CD4-positive, CD25-positive, alpha-beta regulatory T cell (primary cell): ENCODE measurements at regions not wholly inside any gene's neighbourhood (a gene's known extent, or its start where the extent isn't known, plus 50 kb on each side); places are given as distances from the start of the nearest gene placed in this dataset.

ENCODE experiments used
- ATAC-seq, 2 donors: fragments of 150-1000 bp; cut with Tn5 transposase; one replicate each; pipeline ENCODE4 v1.10.0; 2021; ENCODE audit warnings: low read depth in 2 of 2, moderate number of reproducible peaks in 2 of 2, moderate library complexity in 1 of 2
- DNase-seq, 3 donors: peaks; one replicate each; pipeline versions ENCODE4 v3.0.0 to v3.0.0-alpha.2; 2012 to 2022; ENCODE audit warnings: mixed read lengths in 1 of 3
- H3K27ac ChIP-seq: one replicate; pipeline ENCODE4 v1.7.0; 2013; ENCODE audit warnings: mild to moderate bottlenecking, low read length; ENCODE audit not compliant: insufficient read depth, poor library complexity, severe bottlenecking
- H3K27me3 ChIP-seq: one replicate; pipeline ENCODE4 v1.7.0; 2013; ENCODE audit warnings: low read length; ENCODE audit not compliant: control insufficient read depth, insufficient read depth
- H3K36me3 ChIP-seq: one replicate; pipeline ENCODE4 v1.7.0; 2013; ENCODE audit warnings: mild to moderate bottlenecking, low read length, moderate library complexity; ENCODE audit not compliant: control insufficient read depth, insufficient read depth
- H3K4me1 ChIP-seq: 2 replicates; pipeline ENCODE4 v1.7.0; 2013; ENCODE audit warnings: mild to moderate bottlenecking, low read length; ENCODE audit not compliant: insufficient read depth, control insufficient read depth, poor library complexity, severe bottlenecking
- H3K4me3 ChIP-seq: one replicate; pipeline ENCODE4 v1.7.0; 2013; ENCODE audit warnings: low read depth, mild to moderate bottlenecking, low read length, moderate library complexity
- H3K9me3 ChIP-seq, 2 experiments: 1 replicate in 1 of 2; 2 replicates in 1 of 2; pipeline ENCODE4 v1.7.0; 2013; ENCODE audit warnings: low read length in 2 of 2, mild to moderate bottlenecking in 1 of 2, moderate library complexity in 1 of 2; ENCODE audit not compliant: control insufficient read depth in 2 of 2
- H3K27ac Mint-ChIP-seq, 3 donors: one replicate each; pipeline ENCODE4 v1.8.0; 2020 to 2022; ENCODE audit warnings: mild to moderate bottlenecking in 3 of 3, mixed read lengths in 3 of 3, moderate library complexity in 2 of 3
- H3K27me3 Mint-ChIP-seq: one replicate; pipeline ENCODE4 v1.8.0; 2022; ENCODE audit warnings: mild to moderate bottlenecking, mixed read lengths
- H3K36me3 Mint-ChIP-seq: one replicate; pipeline ENCODE4 v1.8.0; 2020; ENCODE audit warnings: mixed read lengths
- H3K4me1 Mint-ChIP-seq, 4 donors: one replicate each; pipeline ENCODE4 v1.8.0; 2020 to 2022; ENCODE audit warnings: mixed read lengths in 4 of 4, mild to moderate bottlenecking in 1 of 4
- H3K4me3 Mint-ChIP-seq, 4 donors: one replicate each; pipeline ENCODE4 v1.8.0; 2020 to 2022; ENCODE audit warnings: mild to moderate bottlenecking in 4 of 4, mixed read lengths in 4 of 4, moderate library complexity in 3 of 4
- H3K9me3 Mint-ChIP-seq, 7 donors: one replicate each; pipeline ENCODE4 v1.8.0; 2020 to 2022; ENCODE audit warnings: mixed read lengths in 7 of 7, mild to moderate bottlenecking in 3 of 7, moderate library complexity in 2 of 7

GRCh38 chr3:144407335-144407734 lies 435.7 kb downstream of the DIPK2A start:
- Mint-ChIP-seq H3K27ac (no peak overlapping the region), H3K36me3 (no peaks in the 10 kb centered on the region), H3K9me3 (peaks cover 0 to 14% (median 7%) of the 10 kb centered on the region in 7 donors), H3K27me3 (no peaks in the 10 kb centered on the region), H3K4me3 (no peak overlapping the region), H3K4me1 (no peaks in the 10 kb centered on the region)
- no peak for DNase-seq
- Histone ChIP-seq H3K9me3 (no peaks in the 10 kb centered on the region), H3K4me1 (no peaks in the 10 kb centered on the region), H3K27ac (no peak overlapping the region), H3K27me3 (no peaks in the 10 kb centered on the region), H3K36me3 (no peaks in the 10 kb centered on the region), H3K4me3 (no peak overlapping the region)
- no peak for ATAC-seq

DNA sequence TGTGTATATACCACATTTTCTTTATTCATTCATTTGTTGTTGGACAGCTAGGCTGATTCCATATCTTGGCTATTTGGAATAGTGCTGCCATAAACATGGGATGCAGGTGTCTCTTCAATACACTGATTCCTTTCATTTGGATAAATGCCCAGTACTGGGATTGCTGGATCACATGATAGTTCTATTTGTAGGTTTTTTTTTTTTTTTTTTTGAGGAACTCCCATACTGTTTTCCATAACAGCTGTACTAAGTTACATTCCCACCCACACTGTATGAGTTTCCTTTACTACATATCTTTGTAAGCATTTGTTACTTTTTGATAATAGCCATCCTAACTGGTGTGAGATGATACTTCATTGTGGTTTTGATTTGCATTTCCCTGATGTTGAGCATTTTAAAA lies 437.7 kb downstream of the DIPK2A start:
- H3K27me3 ChIP-seq, result no peaks in the 10 kb centered on the region
- no peak overlapping the region for H3K4me3 Mint-ChIP-seq
- no peak for ATAC-seq
- no peaks in the 10 kb centered on the region for H3K36me3 Mint-ChIP-seq
- no peaks in the 10 kb centered on the region for H3K4me1 Mint-ChIP-seq
- H3K27ac ChIP-seq, result no peak overlapping the region
- no peak for DNase-seq
- no peak overlapping the region for H3K4me3 ChIP-seq
- H3K27ac Mint-ChIP-seq, result no peak overlapping the region
- H3K9me3 Mint-ChIP-seq, result peaks cover 0 to 8% (median 2%) of the 10 kb centered on the region in 7 donors
- no peaks in the 10 kb centered on the region for H3K36me3 ChIP-seq
- no peaks in the 10 kb centered on the region for H3K4me1 ChIP-seq
- no peaks in the 10 kb centered on the region for H3K27me3 Mint-ChIP-seq
- no peaks in the 10 kb centered on the region for H3K9me3 ChIP-seq

DNA sequence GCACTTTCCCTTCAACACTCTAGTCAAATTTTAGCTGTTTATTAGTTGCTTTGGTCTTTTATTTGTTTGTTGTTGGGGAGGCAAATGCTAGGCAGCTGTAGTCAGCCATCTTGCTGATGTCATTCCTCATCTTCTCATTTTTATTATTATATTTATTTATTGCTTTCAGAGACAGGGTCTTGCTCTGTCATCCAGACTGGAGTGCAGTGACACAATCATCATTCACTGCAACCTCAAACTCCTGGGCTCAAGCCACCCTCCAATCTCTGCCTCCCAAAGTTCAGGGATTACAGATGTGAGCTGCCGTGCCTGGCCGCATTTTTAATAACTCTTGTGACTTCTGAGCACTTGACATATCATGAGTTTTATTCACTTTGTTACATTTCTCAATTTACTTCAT lies 441.4 kb downstream of the DIPK2A start:
- no peak overlapping the region for H3K4me3 Mint-ChIP-seq
- no peak overlapping the region for H3K27ac Mint-ChIP-seq
- DNase-seq, result no peak
- Histone ChIP-seq H3K27ac (no peak overlapping the region), H3K36me3 (no peaks in the 10 kb centered on the region), H3K4me3 (no peak overlapping the region), H3K9me3 (no peaks in the 10 kb centered on the region), H3K27me3 (no peaks in the 10 kb centered on the region), H3K4me1 (no peaks in the 10 kb centered on the region)
- H3K27me3 Mint-ChIP-seq, result no peaks in the 10 kb centered on the region
- peaks cover 2 to 8% (median 6%) of the 10 kb centered on the region in 7 donors for H3K9me3 Mint-ChIP-seq
- no peaks in the 10 kb centered on the region for H3K36me3 Mint-ChIP-seq
- ATAC-seq, result no peak
- no peaks in the 10 kb centered on the region for H3K4me1 Mint-ChIP-seq

GRCh38 chr3:144415492-144415891 lies 443.9 kb downstream of the DIPK2A start:
- Mint-ChIP-seq H3K9me3 (peaks cover 2 to 7% (median 6%) of the 10 kb centered on the region in 7 donors), H3K4me1 (no peaks in the 10 kb centered on the region), H3K36me3 (no peaks in the 10 kb centered on the region), H3K27ac (no peak overlapping the region), H3K27me3 (no peaks in the 10 kb centered on the region), H3K4me3 (no peak overlapping the region)
- H3K4me1 ChIP-seq, result no peaks in the 10 kb centered on the region
- H3K9me3 ChIP-seq, result no peaks in the 10 kb centered on the region
- H3K4me3 ChIP-seq, result no peak overlapping the region
- DNase-seq, result no peak
- H3K27ac ChIP-seq, result no peak overlapping the region
- H3K36me3 ChIP-seq, result no peaks in the 10 kb centered on the region
- ATAC-seq, result no peak
- H3K27me3 ChIP-seq, result no peaks in the 10 kb centered on the region

GRCh38 chr3:144424606-144425005 lies 453.0 kb downstream of the DIPK2A start:
- no peak overlapping the region for H3K27ac Mint-ChIP-seq
- Histone ChIP-seq H3K36me3 (no peaks in the 10 kb centered on the region), H3K4me1 (no peaks in the 10 kb centered on the region), H3K27ac (no peak overlapping the region), H3K9me3 (no peaks in the 10 kb centered on the region), H3K27me3 (no peaks in the 10 kb centered on the region), H3K4me3 (no peak overlapping the region)
- no peak for DNase-seq
- H3K27me3 Mint-ChIP-seq, result no peaks in the 10 kb centered on the region
- ATAC-seq, result no peak
- H3K4me1 Mint-ChIP-seq, result no peaks in the 10 kb centered on the region
- H3K36me3 Mint-ChIP-seq, result no peaks in the 10 kb centered on the region
- H3K4me3 Mint-ChIP-seq, result no peak overlapping the region
- H3K9me3 Mint-ChIP-seq, result peaks cover 0 to 5% (median 2%) of the 10 kb centered on the region in 7 donors

GRCh38 chr3:144426366-144426765 lies 454.7 kb downstream of the DIPK2A start:
- H3K9me3 Mint-ChIP-seq, result peaks cover 0 to 5% (median 2%) of the 10 kb centered on the region in 7 donors
- DNase-seq (no peak), ATAC-seq (no peak)
- H3K27ac Mint-ChIP-seq, result no peak overlapping the region
- Histone ChIP-seq H3K27me3 (no peaks in the 10 kb centered on the region), H3K4me3 (no peak overlapping the region), H3K36me3 (no peaks in the 10 kb centered on the region), H3K27ac (no peak overlapping the region), H3K9me3 (no peaks in the 10 kb centered on the region), H3K4me1 (no peaks in the 10 kb centered on the region)
- H3K27me3 Mint-ChIP-seq, result no peaks in the 10 kb centered on the region
- no peaks in the 10 kb centered on the region for H3K4me1 Mint-ChIP-seq
- H3K4me3 Mint-ChIP-seq, result no peak overlapping the region
- no peaks in the 10 kb centered on the region for H3K36me3 Mint-ChIP-seq

DNA sequence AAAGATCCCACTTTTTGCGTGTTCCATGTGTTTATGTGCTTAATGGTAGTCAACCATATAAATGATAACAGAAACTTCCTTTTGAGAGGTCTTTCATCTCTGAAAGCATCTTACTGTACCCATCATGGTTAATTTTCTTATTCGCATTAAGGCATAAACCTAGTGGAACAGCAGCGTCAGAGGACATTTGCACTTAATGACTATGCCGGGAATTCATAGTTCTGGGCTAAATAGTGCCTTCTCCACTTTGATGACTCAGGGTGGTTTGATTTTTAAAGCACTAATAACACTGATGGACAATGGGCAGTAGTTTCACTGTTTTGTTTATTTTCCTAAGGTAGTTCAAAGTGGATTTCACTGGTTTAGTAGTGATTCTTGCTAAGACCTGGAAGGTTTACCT lies 455.3 kb downstream of the DIPK2A start:
- Mint-ChIP-seq H3K36me3 (no peaks in the 10 kb centered on the region), H3K27me3 (no peaks in the 10 kb centered on the region), H3K4me1 (no peaks in the 10 kb centered on the region), H3K4me3 (no peak overlapping the region), H3K27ac (no peak overlapping the region), H3K9me3 (peaks cover 0 to 5% (median 2%) of the 10 kb centered on the region in 7 donors)
- H3K9me3 ChIP-seq, result no peaks in the 10 kb centered on the region
- no peaks in the 10 kb centered on the region for H3K4me1 ChIP-seq
- DNase-seq (no peak), ATAC-seq (no peak)
- H3K4me3 ChIP-seq, result no peak overlapping the region
- no peaks in the 10 kb centered on the region for H3K27me3 ChIP-seq
- H3K36me3 ChIP-seq, result no peaks in the 10 kb centered on the region
- H3K27ac ChIP-seq, result no peak overlapping the region

DNA sequence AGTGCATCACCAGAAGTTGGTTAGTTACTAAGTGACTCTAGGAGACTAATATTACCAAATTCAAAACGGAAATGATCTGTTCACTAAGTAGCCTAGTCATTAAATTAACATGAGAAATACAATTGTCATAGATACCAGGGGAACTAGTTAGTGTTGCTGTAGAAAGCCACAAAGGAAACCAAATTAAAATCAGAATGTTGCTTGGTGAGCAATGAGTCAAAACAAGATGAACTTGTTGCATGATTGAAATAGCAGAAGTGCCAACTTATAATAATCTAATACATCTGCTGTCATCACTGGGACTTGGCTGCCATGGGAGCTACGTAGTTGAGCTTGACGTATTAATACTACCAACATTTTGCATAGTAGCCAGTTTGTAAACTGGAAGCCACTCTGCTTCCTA lies 458.1 kb downstream of the DIPK2A start:
- Mint-ChIP-seq H3K4me3 (no peak overlapping the region), H3K9me3 (peaks cover 0 to 6% (median 1%) of the 10 kb centered on the region in 7 donors), H3K27ac (no peak overlapping the region), H3K4me1 (no peaks in the 10 kb centered on the region), H3K27me3 (no peaks in the 10 kb centered on the region), H3K36me3 (no peaks in the 10 kb centered on the region)
- Histone ChIP-seq H3K4me1 (no peaks in the 10 kb centered on the region), H3K4me3 (no peak overlapping the region), H3K36me3 (no peaks in the 10 kb centered on the region), H3K27ac (no peak overlapping the region), H3K9me3 (no peaks in the 10 kb centered on the region), H3K27me3 (no peaks in the 10 kb centered on the region)
- ATAC-seq, result no peak
- no peak for DNase-seq
